ENCODE measurements at regions not wholly inside any gene's neighbourhood (a gene's known extent, or its start where the extent isn't known, plus 50 kb on each side); places are given as distances from the start of the nearest gene placed in this dataset.

GRCh38 chr5:39762761-39763160, 338.0 kb upstream of the DAB2 start:
- no peak for TF ChIP-seq POLR2A (IDR thresholded peaks at IDR 0.05; ENCODE audit: low read depth, low read length)
- no peak for TF ChIP-seq POLR2AphosphoS5 (IDR thresholded peaks at IDR 0.05; ENCODE audit: low read depth, low read length)

All from GM12891 (cell line).